HepG2 (cell line): ENCODE measurements at regions not wholly inside any gene's neighbourhood (a gene's known extent, or its start where the extent isn't known, plus 50 kb on each side); places are given as distances from the start of the nearest gene placed in this dataset.

Experiments used
- small RNA-seq, 3 experiments: library from RNA; depleted of rRNA; stranded (forward); fragments of <200 nt; gene quantifications; one replicate each; pipeline ENCODE3, GENCODE V24; 2012; ENCODE audit warnings: low read depth in 2 of 3, low replicate concordance in 1 of 3; ENCODE audit not compliant: insufficient read length in 3 of 3, insufficient read depth in 2 of 3

Small RNA genes in the stretch of these regions (small RNA-seq; reads per million reads assigned to genes)
- 0 reads per million in 3 experiments for gene RF00072
